PFSK-1 (cell line): ENCODE measurements at regions not wholly inside any gene's neighbourhood (a gene's known extent, or its start where the extent isn't known, plus 50 kb on each side); places are given as distances from the start of the nearest gene placed in this dataset.

Experiments used
- FOXP2 ChIP-seq: optimal IDR thresholded peaks from 2 replicates; pipeline ENCODE3; 2011; ENCODE audit warnings: borderline replicate concordance, control low read depth, inconsistent platforms; ENCODE audit not compliant: insufficient read depth; ENCODE audit errors: extremely low read length, extremely low read depth
- POLR2AphosphoS5 ChIP-seq: IDR thresholded peaks from 2 replicates; pipeline ENCODE4 v1.6.1; 2012; ENCODE audit warnings: low read depth, mild to moderate bottlenecking, control low read depth, low read length, moderate library complexity
- SIN3A ChIP-seq: IDR thresholded peaks from 2 replicates; pipeline ENCODE4 v1.6.1; 2012; ENCODE audit warnings: mild to moderate bottlenecking, low read length, moderate library complexity, borderline replicate concordance; ENCODE audit not compliant: insufficient read depth
- TAF1 ChIP-seq: IDR thresholded peaks from 2 replicates; pipeline ENCODE4 v1.6.1; 2012; ENCODE audit warnings: low read length, control low read depth, borderline replicate concordance; ENCODE audit not compliant: insufficient read depth
- TF ChIP-seq, protein P1 (sequence below), 2 experiments: IDR thresholded peaks; 2 replicates each; pipeline versions ENCODE4 v1.6.1 to v1.8.0; 2011 to 2012; ENCODE audit warnings: low read depth in 2 of 2, low read length in 2 of 2, control low read depth in 1 of 2, inconsistent platforms in 1 of 2, mild to moderate bottlenecking in 1 of 2, moderate library complexity in 1 of 2; ENCODE audit not compliant: insufficient read depth in 1 of 2

GRCh38 chr6:156057869-156058268 is 602.2 kb upstream of the NOX3 start:
- TF ChIP-seq, protein P1, sequence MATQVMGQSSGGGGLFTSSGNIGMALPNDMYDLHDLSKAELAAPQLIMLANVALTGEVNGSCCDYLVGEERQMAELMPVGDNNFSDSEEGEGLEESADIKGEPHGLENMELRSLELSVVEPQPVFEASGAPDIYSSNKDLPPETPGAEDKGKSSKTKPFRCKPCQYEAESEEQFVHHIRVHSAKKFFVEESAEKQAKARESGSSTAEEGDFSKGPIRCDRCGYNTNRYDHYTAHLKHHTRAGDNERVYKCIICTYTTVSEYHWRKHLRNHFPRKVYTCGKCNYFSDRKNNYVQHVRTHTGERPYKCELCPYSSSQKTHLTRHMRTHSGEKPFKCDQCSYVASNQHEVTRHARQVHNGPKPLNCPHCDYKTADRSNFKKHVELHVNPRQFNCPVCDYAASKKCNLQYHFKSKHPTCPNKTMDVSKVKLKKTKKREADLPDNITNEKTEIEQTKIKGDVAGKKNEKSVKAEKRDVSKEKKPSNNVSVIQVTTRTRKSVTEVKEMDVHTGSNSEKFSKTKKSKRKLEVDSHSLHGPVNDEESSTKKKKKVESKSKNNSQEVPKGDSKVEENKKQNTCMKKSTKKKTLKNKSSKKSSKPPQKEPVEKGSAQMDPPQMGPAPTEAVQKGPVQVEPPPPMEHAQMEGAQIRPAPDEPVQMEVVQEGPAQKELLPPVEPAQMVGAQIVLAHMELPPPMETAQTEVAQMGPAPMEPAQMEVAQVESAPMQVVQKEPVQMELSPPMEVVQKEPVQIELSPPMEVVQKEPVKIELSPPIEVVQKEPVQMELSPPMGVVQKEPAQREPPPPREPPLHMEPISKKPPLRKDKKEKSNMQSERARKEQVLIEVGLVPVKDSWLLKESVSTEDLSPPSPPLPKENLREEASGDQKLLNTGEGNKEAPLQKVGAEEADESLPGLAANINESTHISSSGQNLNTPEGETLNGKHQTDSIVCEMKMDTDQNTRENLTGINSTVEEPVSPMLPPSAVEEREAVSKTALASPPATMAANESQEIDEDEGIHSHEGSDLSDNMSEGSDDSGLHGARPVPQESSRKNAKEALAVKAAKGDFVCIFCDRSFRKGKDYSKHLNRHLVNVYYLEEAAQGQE (IDR thresholded peaks at IDR 0.05; ENCODE audit: insufficient read depth in 1 of 2, low read depth in 2 of 2, low read length in 2 of 2): no peak
- no peak for TF ChIP-seq POLR2AphosphoS5
- TF ChIP-seq FOXP2: no peak
- TF ChIP-seq TAF1: no peak
- TF ChIP-seq SIN3A: no peak

- TF ChIP-seq, protein P1 (IDR thresholded peaks at IDR 0.05; ENCODE audit: insufficient read depth in 1 of 2, low read depth in 2 of 2, low read length in 2 of 2): no peak
- no peak for TF ChIP-seq FOXP2
- no peak for TF ChIP-seq POLR2AphosphoS5
- TF ChIP-seq SIN3A: no peak
- no peak for TF ChIP-seq TAF1
Observed at GRCh38 chr6:156056085-156056484, 600.4 kb upstream of the NOX3 start.

GRCh38 chr6:156053626-156054025 is 598.0 kb upstream of the NOX3 start:
- no peak for TF ChIP-seq FOXP2
- TF ChIP-seq SIN3A: no peak
- TF ChIP-seq, protein P1 (IDR thresholded peaks at IDR 0.05; ENCODE audit: insufficient read depth in 1 of 2, low read depth in 2 of 2, low read length in 2 of 2): no peak
- no peak for TF ChIP-seq TAF1
- TF ChIP-seq POLR2AphosphoS5: no peak

DNA sequence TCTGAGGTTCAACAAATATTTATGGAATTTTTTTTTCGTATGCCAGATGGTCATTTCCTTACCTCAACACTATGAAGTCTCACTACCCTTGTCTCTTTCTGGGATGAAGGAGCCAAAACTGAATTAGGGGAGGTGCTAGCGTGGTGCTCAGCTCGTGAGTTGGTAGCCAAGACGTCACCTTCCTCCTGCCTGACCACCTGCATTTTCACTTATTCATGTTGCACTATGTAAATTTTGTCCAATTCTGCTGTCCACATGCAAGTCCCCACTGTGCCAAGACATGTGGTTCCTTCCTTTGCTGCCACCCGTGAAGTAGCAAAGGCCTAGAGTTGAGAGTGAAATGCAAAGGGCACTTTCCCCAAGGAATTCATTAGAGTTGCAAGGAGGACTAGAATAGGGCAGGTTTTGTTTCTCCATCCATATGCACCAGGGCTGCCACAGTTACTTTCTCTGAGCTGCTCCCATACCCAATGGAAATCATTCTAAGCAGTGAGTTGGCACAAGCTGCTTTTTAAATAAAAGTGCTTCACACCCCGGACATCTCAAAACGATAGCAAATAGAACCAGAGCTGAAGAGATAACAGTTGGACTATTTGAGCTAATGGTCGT is 591.3 kb upstream of the NOX3 start:
- TF ChIP-seq, protein P1 (IDR thresholded peaks at IDR 0.05; ENCODE audit: insufficient read depth in 1 of 2, low read depth in 2 of 2, low read length in 2 of 2): no peak
- TF ChIP-seq FOXP2: no peak
- TF ChIP-seq POLR2AphosphoS5: no peak
- no peak for TF ChIP-seq TAF1
- no peak for TF ChIP-seq SIN3A
